ENCODE measurements at regions not wholly inside any gene's neighbourhood (a gene's known extent, or its start where the extent isn't known, plus 50 kb on each side); places are given as distances from the start of the nearest gene placed in this dataset.

GRCh38 chr5:75907651-75908050, 175.5 kb upstream of the SV2C start:
- no peak for TF ChIP-seq CTCF (conservative IDR thresholded peaks at IDR 0.05; ENCODE audit: low read depth, low read length)
- TF ChIP-seq EZH2 (IDR thresholded peaks at IDR 0.05; ENCODE audit: borderline replicate concordance, low read depth, low read length, poor library complexity, severe bottlenecking): no peak
